Fibroblast of lung (primary cell): ENCODE measurements at regions not wholly inside any gene's neighbourhood (a gene's known extent, or its start where the extent isn't known, plus 50 kb on each side); places are given as distances from the start of the nearest gene placed in this dataset.

Experiments used
- EZH2 ChIP-seq: IDR thresholded peaks from 2 replicates; pipeline ENCODE4 v1.5.1; 2012; ENCODE audit warnings: low read length, control low read depth, mild to moderate bottlenecking; ENCODE audit errors: missing control alignments
- TF ChIP-seq, protein P1 (sequence below), 2 donors: IDR thresholded peaks in 1 of 2; conservative IDR thresholded peaks in 1 of 2; 1 replicate in 1 of 2; 2 replicates in 1 of 2; pipeline ENCODE4 v1.5.1; 2011 to 2012; ENCODE audit warnings: low read length in 2 of 2, control low read depth in 1 of 2, inconsistent platforms in 1 of 2, low read depth in 1 of 2, mild to moderate bottlenecking in 1 of 2

GRCh38 chrX:99722094-99722493 is 688.0 kb downstream of the PCDH19 start:
- TF ChIP-seq, protein P1, sequence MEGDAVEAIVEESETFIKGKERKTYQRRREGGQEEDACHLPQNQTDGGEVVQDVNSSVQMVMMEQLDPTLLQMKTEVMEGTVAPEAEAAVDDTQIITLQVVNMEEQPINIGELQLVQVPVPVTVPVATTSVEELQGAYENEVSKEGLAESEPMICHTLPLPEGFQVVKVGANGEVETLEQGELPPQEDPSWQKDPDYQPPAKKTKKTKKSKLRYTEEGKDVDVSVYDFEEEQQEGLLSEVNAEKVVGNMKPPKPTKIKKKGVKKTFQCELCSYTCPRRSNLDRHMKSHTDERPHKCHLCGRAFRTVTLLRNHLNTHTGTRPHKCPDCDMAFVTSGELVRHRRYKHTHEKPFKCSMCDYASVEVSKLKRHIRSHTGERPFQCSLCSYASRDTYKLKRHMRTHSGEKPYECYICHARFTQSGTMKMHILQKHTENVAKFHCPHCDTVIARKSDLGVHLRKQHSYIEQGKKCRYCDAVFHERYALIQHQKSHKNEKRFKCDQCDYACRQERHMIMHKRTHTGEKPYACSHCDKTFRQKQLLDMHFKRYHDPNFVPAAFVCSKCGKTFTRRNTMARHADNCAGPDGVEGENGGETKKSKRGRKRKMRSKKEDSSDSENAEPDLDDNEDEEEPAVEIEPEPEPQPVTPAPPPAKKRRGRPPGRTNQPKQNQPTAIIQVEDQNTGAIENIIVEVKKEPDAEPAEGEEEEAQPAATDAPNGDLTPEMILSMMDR (conservative IDR thresholded peaks at IDR 0.05 in 1 of 2, IDR thresholded peaks at IDR 0.05 in 1 of 2; ENCODE audit: low read depth in 1 of 2, low read length in 2 of 2) = no peak
- TF ChIP-seq EZH2 = no peak
